ENCODE measurements at regions not wholly inside any gene's neighbourhood (a gene's known extent, or its start where the extent isn't known, plus 50 kb on each side); places are given as distances from the start of the nearest gene placed in this dataset.

GRCh38 chr3:70743754-70744153, 431.3 kb upstream of the MDFIC2 start:
- intact Hi-C loops (cut with micrococcal nuclease) (no loop called here), in situ Hi-C loops (cut with MboI) (no loop called here)
- H3K79me2 ChIP-seq (ENCODE audit: control insufficient read depth, insufficient read depth, low read length) = no peaks in the 10 kb centered on the region
- no peak for DNase-seq (ENCODE audit: extremely low read depth in 1 of 4, low spot score in 3 of 4)
- ChIA-PET CTCF (ENCODE audit: low intra/inter-chr PET ratio) (no interaction called here), POLR2A (no interaction called here)
- no peak overlapping the region for H2AFZ ChIP-seq (ENCODE audit: low read depth, low read length)
- no peaks in the 10 kb centered on the region for H3K36me3 ChIP-seq (ENCODE audit: control insufficient read depth, insufficient read depth, low read length)
- 0% methylated on average over 1 of the region's 2 CpGs for WGBS (ENCODE audit: insufficient coverage, low coverage, missing lambda C conversion rate)
- no peaks in the 10 kb centered on the region for H4K20me1 ChIP-seq (replicated peaks; ENCODE audit: control insufficient read depth, insufficient read depth, low read length)
- H3K27me3 ChIP-seq (ENCODE audit: control insufficient read depth in 2 of 2, insufficient read depth in 2 of 2, low read length in 2 of 2) = no peaks in the 10 kb centered on the region
- no peaks in the 10 kb centered on the region for H3K9me3 ChIP-seq (replicated peaks; ENCODE audit: control insufficient read depth, insufficient read depth, low read depth, low read length)
- H3K4me2 ChIP-seq (ENCODE audit: insufficient read depth, low read length) = no peak overlapping the region
- no peaks in the 10 kb centered on the region for H3K9me1 ChIP-seq (ENCODE audit: control insufficient read depth, insufficient read depth, low read length)
- no peak overlapping the region for H3K4me3 ChIP-seq
- no peak overlapping the region for H3K27ac ChIP-seq (ENCODE audit: extremely low read depth, low read depth, low read length)
- no peak for TF ChIP-seq NRF1 (conservative IDR thresholded peaks at IDR 0.05 in 1 of 2, IDR thresholded peaks at IDR 0.05 in 1 of 2)
- no peak for TF ChIP-seq ZNF780A (CRISPR knock-in tag; IDR thresholded peaks at IDR 0.05)
- no peak for TF ChIP-seq SMARCB1 (IDR thresholded peaks at IDR 0.05; ENCODE audit: insufficient read length, low read depth)
- TF ChIP-seq NR2C2 (CRISPR knock-in tag; IDR thresholded peaks at IDR 0.05) = no peak
- no peak for TF ChIP-seq NR2C2 (tag; IDR thresholded peaks at IDR 0.05)
- FAIRE-seq = no peak
- no peak for ATAC-seq
- no peaks in the 10 kb centered on the region for H3K4me1 ChIP-seq (replicated peaks in 1 of 2; ENCODE audit: control insufficient read depth in 2 of 2, insufficient read depth in 2 of 2, low read length in 2 of 2)
- no peak overlapping the region for H3K9ac ChIP-seq (ENCODE audit: insufficient read depth in 1 of 2, low read depth in 2 of 2, low read length in 2 of 2)
- BruUV-seq (replicated peaks) = no TSS peak

- H3K36me3 ChIP-seq (ENCODE audit: control insufficient read depth, insufficient read depth, low read length) = no peaks in the 10 kb centered on the region
- 2% methylated on average over 5 of the region's 5 CpGs for WGBS (ENCODE audit: insufficient coverage, low coverage, missing lambda C conversion rate)
- DNase-seq (ENCODE audit: extremely low read depth in 1 of 4, low spot score in 3 of 4) (no peak), FAIRE-seq (no peak), ATAC-seq (no peak)
- no peaks in the 10 kb centered on the region for H3K27me3 ChIP-seq (ENCODE audit: control insufficient read depth in 2 of 2, insufficient read depth in 2 of 2, low read length in 2 of 2)
- H4K20me1 ChIP-seq (replicated peaks; ENCODE audit: control insufficient read depth, insufficient read depth, low read length) = no peaks in the 10 kb centered on the region
- no peak overlapping the region for H2AFZ ChIP-seq (ENCODE audit: low read depth, low read length)
- no peaks in the 10 kb centered on the region for H3K4me1 ChIP-seq (replicated peaks in 1 of 2; ENCODE audit: control insufficient read depth in 2 of 2, insufficient read depth in 2 of 2, low read length in 2 of 2)
- POLR2A ChIA-PET = no interaction called here
- no peak overlapping the region for H3K4me3 ChIP-seq
- CTCF ChIA-PET (ENCODE audit: low intra/inter-chr PET ratio) = no interaction called here
- in situ Hi-C loops (cut with MboI) (no loop called here), intact Hi-C loops (cut with micrococcal nuclease) (no loop called here)
- no TSS peak for BruUV-seq (replicated peaks)
- no peak overlapping the region for H3K27ac ChIP-seq (ENCODE audit: extremely low read depth, low read depth, low read length)
- H3K9me3 ChIP-seq (replicated peaks; ENCODE audit: control insufficient read depth, insufficient read depth, low read depth, low read length) = no peaks in the 10 kb centered on the region
- H3K4me2 ChIP-seq (ENCODE audit: insufficient read depth, low read length) = no peak overlapping the region
- no peak overlapping the region for H3K9ac ChIP-seq (ENCODE audit: insufficient read depth in 1 of 2, low read depth in 2 of 2, low read length in 2 of 2)
- no peaks in the 10 kb centered on the region for H3K9me1 ChIP-seq (ENCODE audit: control insufficient read depth, insufficient read depth, low read length)
- TF ChIP-seq THRAP3 (IDR thresholded peaks at IDR 0.05; ENCODE audit: borderline replicate concordance) = no peak
- TF ChIP-seq ZNF24 (IDR thresholded peaks at IDR 0.05) = no peak
- H3K79me2 ChIP-seq (ENCODE audit: control insufficient read depth, insufficient read depth, low read length) = no peaks in the 10 kb centered on the region
Observed at GRCh38 chr3:70742081-70742480, 429.6 kb upstream of the MDFIC2 start.
